Stimulated activated naive B cell treated with anti-CD40 and anti-IgM and Interleukin-4, amounts not matched to agents 10 μg/mL and 1 μg/mL and 100 μg/mL, for 72 hours (primary cell): ENCODE measurements at regions not wholly inside any gene's neighbourhood (a gene's known extent, or its start where the extent isn't known, plus 50 kb on each side); places are given as distances from the start of the nearest gene placed in this dataset.
"Not testable (repeated sequence)": the region's sequence is repeated elsewhere in the genome, so short reads cannot be mapped to it uniquely, and the experiment has no call there.

ENCODE experiments used
- ATAC-seq, 2 donors: fragments of 150-1000 bp; cut with Tn5 transposase; replicated peaks; 2 replicates each; pipeline ENCODE4 v1.10.0; 2021; ENCODE audit warnings: moderate library complexity in 1 of 2
- DNase-seq: peaks from one replicate; pipeline ENCODE4 v3.0.0; 2021
- H3K27ac Mint-ChIP-seq: one replicate; pipeline ENCODE4 v1.8.0; 2022; ENCODE audit warnings: mild to moderate bottlenecking, mixed read lengths
- H3K27me3 Mint-ChIP-seq, 2 donors: one replicate each; pipeline ENCODE4 v1.8.0; 2022; ENCODE audit warnings: mixed read lengths in 2 of 2
- H3K36me3 Mint-ChIP-seq, 2 donors: one replicate each; pipeline ENCODE4 v1.8.0; 2022; ENCODE audit warnings: mixed read lengths in 2 of 2, mild to moderate bottlenecking in 1 of 2
- H3K4me1 Mint-ChIP-seq, 2 donors: one replicate each; pipeline ENCODE4 v1.8.0; 2022; ENCODE audit warnings: mixed read lengths in 2 of 2, mild to moderate bottlenecking in 1 of 2
- H3K4me3 Mint-ChIP-seq, 2 donors: one replicate each; pipeline ENCODE4 v1.8.0; 2022; ENCODE audit warnings: mild to moderate bottlenecking in 2 of 2, mixed read lengths in 2 of 2, moderate library complexity in 1 of 2
- H3K9me3 Mint-ChIP-seq, 2 donors: one replicate each; pipeline ENCODE4 v1.8.0; 2022; ENCODE audit warnings: mixed read lengths in 2 of 2, mild to moderate bottlenecking in 1 of 2

DNA sequence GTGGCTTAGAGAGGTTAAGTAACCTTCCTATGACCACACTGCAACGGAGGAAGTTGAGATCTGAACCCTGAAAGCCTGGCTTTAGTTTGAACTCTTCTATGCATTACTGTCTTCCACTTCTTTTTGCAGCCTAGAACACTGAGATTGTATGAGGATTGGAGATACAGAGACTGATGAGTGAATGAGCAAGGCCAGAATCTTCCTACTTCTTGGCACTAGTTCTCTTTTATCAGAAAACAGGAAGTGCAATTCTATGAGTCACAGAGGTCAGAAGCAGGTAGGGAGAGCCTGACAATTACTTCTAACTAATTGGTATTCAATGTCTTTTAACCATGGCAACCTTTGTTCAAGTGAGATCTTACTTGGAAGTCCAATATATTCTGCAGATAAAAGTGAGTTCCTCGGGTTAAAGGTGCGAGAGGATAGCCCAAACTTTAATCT lies 219.0 kb downstream of the SHQ1 start:
- Mint-ChIP-seq H3K4me1 (peaks cover 54 to 80% of the 10 kb centered on the region in 2 donors), H3K27ac (peak overlapping the region; percentile 88), H3K9me3 (peaks cover 0 to 2% of the 10 kb centered on the region in 2 donors), H3K36me3 (peaks cover 0 to 2% of the 10 kb centered on the region in 2 donors), H3K4me3 (peak overlapping the region; percentile 2 to 58), H3K27me3 (peaks cover 0 to 4% of the 10 kb centered on the region in 2 donors)
- DNase-seq (peak; percentile 41), ATAC-seq (peak; percentile 78 to 79)

DNA sequence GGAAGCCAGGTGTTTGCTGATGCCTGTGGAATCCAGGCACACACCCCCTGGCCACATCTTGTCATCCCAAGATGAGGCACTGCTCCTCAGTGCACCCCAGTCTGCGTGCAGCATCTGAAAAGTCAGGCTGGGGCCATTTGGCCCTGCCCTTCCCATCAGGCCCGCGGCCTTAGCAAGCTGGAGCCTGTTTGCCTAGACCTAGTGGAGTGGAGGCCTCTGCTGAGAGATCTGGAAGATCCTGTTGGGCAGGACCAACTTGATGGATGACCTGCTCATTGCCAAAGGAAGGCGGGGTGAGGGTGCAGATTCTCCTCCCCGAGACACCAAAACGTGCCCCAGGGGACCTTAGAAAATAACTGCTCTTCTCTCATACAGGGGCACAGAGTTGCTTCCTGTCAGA lies 220.2 kb downstream of the SHQ1 start:
- Mint-ChIP-seq H3K27me3 (peaks cover 4 to 8% of the 10 kb centered on the region in 2 donors), H3K36me3 (peaks cover 2 to 3% of the 10 kb centered on the region in 2 donors), H3K4me1 (peaks cover 47 to 72% of the 10 kb centered on the region in 2 donors), H3K4me3 (peak overlapping the region; percentile 39 to 58), H3K27ac (peak overlapping the region; percentile 88), H3K9me3 (peaks cover 0 to 2% of the 10 kb centered on the region in 2 donors)
- ATAC-seq = no peak
- DNase-seq = no peak

GRCh38 chr3:72627271-72627670 lies 221.0 kb downstream of the SHQ1 start:
- peaks cover 2 to 3% of the 10 kb centered on the region in 2 donors for H3K9me3 Mint-ChIP-seq
- H3K27ac Mint-ChIP-seq = no peak overlapping the region
- H3K4me3 Mint-ChIP-seq = peak overlapping the region in 1 of 2 donors; percentile 9
- peaks cover 10 to 11% of the 10 kb centered on the region in 2 donors for H3K27me3 Mint-ChIP-seq
- DNase-seq = no peak
- peaks cover 42 to 64% of the 10 kb centered on the region in 2 donors for H3K4me1 Mint-ChIP-seq
- peak; percentile 19 to 26 for ATAC-seq
- peaks cover 2 to 3% of the 10 kb centered on the region in 2 donors for H3K36me3 Mint-ChIP-seq

GRCh38 chr3:72625602-72626337 lies 222.5 kb downstream of the SHQ1 start:
- DNase-seq (no peak), ATAC-seq (peak in 1 of 2 donors; percentile 20)
- Mint-ChIP-seq H3K27me3 (peaks cover 11 to 16% of the 10 kb centered on the region in 2 donors), H3K4me1 (peaks cover 37 to 57% of the 10 kb centered on the region in 2 donors), H3K9me3 (peaks cover 4 to 7% of the 10 kb centered on the region in 2 donors), H3K27ac (peak overlapping the region; percentile 65), H3K4me3 (no peak overlapping the region), H3K36me3 (peaks cover 2 to 3% of the 10 kb centered on the region in 2 donors)

DNA sequence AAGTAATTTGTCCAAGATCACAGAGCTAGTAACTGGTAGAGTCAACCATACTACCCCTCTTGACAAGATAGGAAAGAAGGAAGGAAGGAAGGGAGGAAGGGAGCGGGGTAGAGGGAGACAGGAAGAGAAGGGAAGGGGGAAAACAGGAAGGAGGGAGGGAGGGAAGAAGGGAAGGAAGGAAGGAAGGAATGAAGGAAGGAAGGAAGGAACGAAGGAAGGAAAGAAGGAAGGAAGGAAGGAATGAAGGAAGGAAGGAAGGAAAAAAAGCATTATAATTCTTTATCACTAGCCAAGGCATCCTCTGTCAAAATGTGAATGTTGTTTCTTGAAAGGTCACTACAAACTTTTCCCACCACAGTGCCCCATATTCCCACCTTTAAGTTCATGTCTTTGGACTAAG lies 223.6 kb downstream of the SHQ1 start:
- no peak for DNase-seq
- peaks cover 15 to 16% of the 10 kb centered on the region in 2 donors for H3K27me3 Mint-ChIP-seq

GRCh38 chr3:72618739-72619138 lies 229.5 kb downstream of the SHQ1 start:
- peaks cover 10 to 19% of the 10 kb centered on the region in 2 donors for H3K9me3 Mint-ChIP-seq
- peaks cover 17 to 33% of the 10 kb centered on the region in 2 donors for H3K27me3 Mint-ChIP-seq
- peak overlapping the region; percentile 62 for H3K27ac Mint-ChIP-seq
- peaks cover 31 to 45% of the 10 kb centered on the region in 2 donors for H3K4me1 Mint-ChIP-seq
- peak; percentile 42 to 69 for ATAC-seq
- H3K4me3 Mint-ChIP-seq = no peak overlapping the region
- H3K36me3 Mint-ChIP-seq = peaks cover 6 to 16% of the 10 kb centered on the region in 2 donors
- no peak for DNase-seq

More for the DNA sequence above, 223.6 kb downstream of the SHQ1 start:
- peaks cover 27 to 46% of the 10 kb centered on the region in 2 donors for H3K4me1 Mint-ChIP-seq
- no peak for ATAC-seq
- H3K36me3 Mint-ChIP-seq = peaks cover 2 to 6% of the 10 kb centered on the region in 2 donors
- H3K27ac Mint-ChIP-seq = no peak overlapping the region
- H3K9me3 Mint-ChIP-seq = peaks cover 4 to 7% of the 10 kb centered on the region in 2 donors
- no peak overlapping the region for H3K4me3 Mint-ChIP-seq

DNA sequence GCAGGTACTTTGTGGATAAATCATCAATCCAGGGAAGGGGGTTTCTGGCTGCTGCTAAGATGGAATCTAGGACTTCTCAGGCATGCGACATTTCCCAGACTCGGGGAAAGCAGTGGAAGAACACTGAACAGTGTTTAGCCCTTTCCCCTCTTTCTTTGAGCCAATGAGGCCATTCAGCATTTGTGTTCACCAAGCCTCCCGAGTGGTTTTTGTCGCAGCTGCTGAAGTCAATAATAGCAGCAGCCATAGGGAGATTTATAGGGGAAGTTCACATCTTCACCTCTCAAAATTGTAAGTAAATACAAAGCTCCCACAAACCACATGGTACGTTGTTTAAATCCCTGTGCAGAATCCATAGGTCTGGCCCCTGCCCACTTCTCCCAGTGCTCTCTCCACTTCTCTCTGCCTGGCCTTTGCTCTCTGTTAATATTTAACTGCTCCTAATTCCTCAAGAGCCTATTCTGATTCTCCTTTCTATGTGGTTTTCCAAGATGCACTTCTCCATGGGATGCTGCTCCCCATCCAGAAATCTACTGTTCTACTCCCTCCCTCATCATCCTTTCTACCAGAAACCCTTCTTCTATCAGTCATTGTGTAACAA lies 230.7 kb downstream of the SHQ1 start:
- Mint-ChIP-seq H3K9me3 (peaks cover 10 to 19% of the 10 kb centered on the region in 2 donors), H3K36me3 (peaks cover 6 to 17% of the 10 kb centered on the region in 2 donors), H3K27ac (no peak overlapping the region), H3K27me3 (peaks cover 17 to 26% of the 10 kb centered on the region in 2 donors), H3K4me1 (peaks cover 31 to 45% of the 10 kb centered on the region in 2 donors), H3K4me3 (no peak overlapping the region)
- DNase-seq (no peak), ATAC-seq (no peak)

- no peak for DNase-seq
- Mint-ChIP-seq H3K27me3 (peaks cover 16 to 24% of the 10 kb centered on the region in 2 donors), H3K36me3 (peaks cover 6 to 17% of the 10 kb centered on the region in 2 donors), H3K4me1 (peaks cover 31 to 48% of the 10 kb centered on the region in 2 donors), H3K4me3 (no peak overlapping the region), H3K27ac (peak overlapping the region; percentile 66), H3K9me3 (peaks cover 6 to 12% of the 10 kb centered on the region in 2 donors)
- no peak for ATAC-seq
Measured at GRCh38 chr3:72615776-72616175, 232.5 kb downstream of the SHQ1 start.

GRCh38 chr3:72615182-72615581 lies 233.1 kb downstream of the SHQ1 start:
- peaks cover 14 to 28% of the 10 kb centered on the region in 2 donors for H3K27me3 Mint-ChIP-seq
- H3K4me1 Mint-ChIP-seq = peaks cover 33 to 51% of the 10 kb centered on the region in 2 donors
- ATAC-seq = no peak

DNA sequence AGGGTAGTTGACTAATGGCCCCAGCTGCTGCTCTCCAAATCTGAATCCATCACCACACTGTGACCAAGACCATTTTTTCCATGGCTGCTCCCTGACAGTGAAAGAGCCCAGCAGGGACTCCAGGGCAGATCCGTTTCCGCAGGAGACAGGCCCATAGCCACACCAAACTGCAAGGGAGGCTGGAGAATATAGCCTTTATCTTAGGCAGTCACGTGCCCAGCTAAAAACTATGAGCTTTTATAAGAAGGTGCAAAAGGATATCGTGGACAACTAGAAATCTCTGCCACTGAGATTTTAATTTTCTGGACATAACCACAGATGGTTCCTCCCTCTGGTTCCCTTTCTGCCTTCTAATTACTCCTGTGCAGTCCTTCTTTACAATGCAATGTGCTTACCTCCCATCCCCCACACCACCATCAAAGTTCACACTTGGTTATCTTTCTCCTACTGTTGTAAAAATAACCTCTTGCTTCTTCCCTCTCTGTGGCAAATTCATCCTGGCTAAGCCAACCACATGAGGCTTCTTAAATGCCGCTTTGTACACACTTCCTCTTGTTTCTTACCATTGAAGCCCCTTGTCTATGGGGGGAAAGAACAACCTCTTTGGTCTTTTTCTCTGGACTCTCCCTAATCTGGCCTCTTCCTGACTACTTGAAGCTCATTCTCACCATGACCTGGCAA lies 233.7 kb downstream of the SHQ1 start:
- Mint-ChIP-seq H3K27me3 (peaks cover 14 to 28% of the 10 kb centered on the region in 2 donors), H3K9me3 (peaks cover 6 to 12% of the 10 kb centered on the region in 2 donors), H3K4me3 (peak overlapping the region; percentile 9 to 18), H3K36me3 (peaks cover 6 to 14% of the 10 kb centered on the region in 2 donors), H3K4me1 (peaks cover 33 to 51% of the 10 kb centered on the region in 2 donors), H3K27ac (peak overlapping the region; percentile 6)
- peak; percentile 72 to 75 for ATAC-seq
- DNase-seq = no peak

More at GRCh38 chr3:72615182-72615581, 233.1 kb downstream of the SHQ1 start:
- DNase-seq = no peak
- H3K4me3 Mint-ChIP-seq = no peak overlapping the region
- H3K36me3 Mint-ChIP-seq = peaks cover 6 to 14% of the 10 kb centered on the region in 2 donors
- H3K27ac Mint-ChIP-seq = peak overlapping the region; percentile 6
- peaks cover 6 to 12% of the 10 kb centered on the region in 2 donors for H3K9me3 Mint-ChIP-seq

GRCh38 chr3:72613871-72614270 lies 234.4 kb downstream of the SHQ1 start:
- DNase-seq (no peak), ATAC-seq (no peak)
- Mint-ChIP-seq H3K9me3 (peaks cover 6 to 12% of the 10 kb centered on the region in 2 donors), H3K4me3 (peak overlapping the region in 1 of 2 donors; percentile 42), H3K36me3 (peaks cover 4 to 14% of the 10 kb centered on the region in 2 donors), H3K4me1 (peaks cover 30 to 46% of the 10 kb centered on the region in 2 donors), H3K27ac (no peak overlapping the region), H3K27me3 (peaks cover 14 to 22% of the 10 kb centered on the region in 2 donors)

GRCh38 chr3:72609114-72609513 lies 239.1 kb downstream of the SHQ1 start:
- not testable (repeated sequence) for H3K27ac Mint-ChIP-seq, H3K4me3 Mint-ChIP-seq, H3K4me1 Mint-ChIP-seq, ATAC-seq, DNase-seq, H3K9me3 Mint-ChIP-seq, H3K36me3 Mint-ChIP-seq
- H3K27me3 Mint-ChIP-seq = peaks cover 16 to 38% of the 10 kb centered on the region in 2 donors

DNA sequence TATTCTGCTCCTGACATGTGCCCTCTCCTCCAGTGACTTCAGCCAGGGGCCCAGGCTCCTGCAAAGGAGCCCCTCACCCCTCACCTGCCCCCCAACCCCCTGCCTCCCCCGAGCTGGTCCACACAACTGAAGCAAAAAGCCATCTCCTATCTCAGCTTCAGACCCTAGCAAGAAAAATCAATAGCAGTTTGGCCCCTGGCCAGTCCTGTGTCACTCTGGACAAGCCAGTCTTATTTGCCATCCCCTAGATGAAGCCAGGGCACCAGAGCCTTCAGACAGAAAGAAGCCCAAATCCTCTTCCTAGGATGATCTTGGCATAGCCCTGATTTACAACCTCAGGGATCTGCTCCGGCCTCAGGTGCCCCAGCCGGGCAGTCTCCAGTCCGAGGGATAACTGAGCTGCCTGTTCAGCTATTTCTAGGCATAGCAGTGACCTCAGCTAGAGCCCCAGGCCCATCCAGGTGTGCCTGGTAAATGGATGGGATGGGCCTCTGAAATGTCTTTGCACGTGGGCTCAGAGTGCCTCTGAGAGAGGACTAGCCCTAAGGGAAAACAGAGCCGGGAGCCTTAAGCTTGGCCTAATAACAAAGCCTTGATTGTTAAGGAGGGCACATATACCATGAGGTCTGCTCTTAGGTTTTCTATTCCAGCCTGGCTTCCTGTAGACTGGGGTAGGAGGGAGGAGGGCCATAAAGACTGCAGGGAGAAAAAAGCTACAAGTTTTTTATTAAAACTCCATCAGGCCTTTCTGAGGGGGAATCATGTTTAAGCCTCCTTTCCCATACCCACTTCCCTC lies 242.0 kb downstream of the SHQ1 start:
- Mint-ChIP-seq H3K4me3 (no peak overlapping the region), H3K27ac (no peak overlapping the region), H3K9me3 (no peaks in the 10 kb centered on the region), H3K27me3 (peaks cover 34 to 57% of the 10 kb centered on the region in 2 donors), H3K4me1 (peaks cover 6% of the 10 kb centered on the region in 2 donors), H3K36me3 (peaks cover 0 to 4% of the 10 kb centered on the region in 2 donors)
- ATAC-seq (no peak), DNase-seq (no peak)
